Mesenchymal stem cell (in vitro differentiated cells and primary cell): ENCODE measurements at regions not wholly inside any gene's neighbourhood (a gene's known extent, or its start where the extent isn't known, plus 50 kb on each side); places are given as distances from the start of the nearest gene placed in this dataset.
"Not testable (repeated sequence)": the region's sequence is repeated elsewhere in the genome, so short reads cannot be mapped to it uniquely, and the experiment has no call there.

ENCODE experiments used
- DNase-seq: peaks from one replicate; pipeline ENCODE4 v3.0.0-alpha.2; 2013
- H2AFZ ChIP-seq: one replicate; pipeline ENCODE4 v1.6.1; 2013; ENCODE audit warnings: low read depth, mild to moderate bottlenecking, control low read depth, inconsistent platforms, low read length, moderate library complexity
- H2AK5ac ChIP-seq: 2 replicates; pipeline ENCODE4 v1.6.1; 2013; ENCODE audit warnings: low read length, moderate library complexity, mild to moderate bottlenecking, inconsistent platforms; ENCODE audit not compliant: severe bottlenecking
- H2BK120ac ChIP-seq: one replicate; pipeline ENCODE4 v1.6.1; 2013; ENCODE audit warnings: low read depth, mild to moderate bottlenecking, inconsistent platforms, low read length, moderate library complexity
- H2BK12ac ChIP-seq, 2 experiments: one replicate each; pipeline ENCODE4 v1.6.1; 2013; ENCODE audit warnings: inconsistent platforms in 2 of 2, low read length in 2 of 2, mild to moderate bottlenecking in 2 of 2, moderate library complexity in 2 of 2, control low read depth in 1 of 2
- H2BK15ac ChIP-seq: one replicate; pipeline ENCODE4 v1.6.1; 2013; ENCODE audit warnings: mild to moderate bottlenecking, low read depth, inconsistent platforms; ENCODE audit not compliant: poor library complexity, severe bottlenecking
- H2BK5ac ChIP-seq: 2 replicates; pipeline ENCODE4 v1.6.1; 2013; ENCODE audit warnings: low read depth, mild to moderate bottlenecking, low read length, control low read depth, inconsistent platforms; ENCODE audit not compliant: poor library complexity, severe bottlenecking
- H3K14ac ChIP-seq, 2 experiments: one replicate each; pipeline ENCODE4 v1.6.1; 2013; ENCODE audit warnings: inconsistent platforms in 2 of 2, low read length in 2 of 2, control low read depth in 1 of 2, mild to moderate bottlenecking in 1 of 2, moderate library complexity in 1 of 2
- H3K18ac ChIP-seq, 2 experiments: one replicate each; pipeline ENCODE4 v1.6.1; 2013; ENCODE audit warnings: inconsistent platforms in 2 of 2, low read length in 2 of 2, control low read depth in 1 of 2, low read depth in 1 of 2, mild to moderate bottlenecking in 1 of 2
- H3K23ac ChIP-seq, 2 experiments: one replicate each; pipeline ENCODE4 v1.6.1; 2013; ENCODE audit warnings: inconsistent platforms in 2 of 2, low read length in 2 of 2, mild to moderate bottlenecking in 2 of 2, moderate library complexity in 2 of 2, control low read depth in 1 of 2
- H3K27ac ChIP-seq: 2 replicates; pipeline ENCODE4 v1.5.1; 2013; ENCODE audit warnings: mild to moderate bottlenecking, moderate library complexity, low read length, control low read depth, inconsistent platforms; ENCODE audit not compliant: poor library complexity, severe bottlenecking
- H3K27me3 ChIP-seq, 2 experiments: 2 replicates each; pipeline versions ENCODE4 v1.6.1 to v1.7.0; 2013; ENCODE audit warnings: low read length in 2 of 2, mild to moderate bottlenecking in 2 of 2, moderate library complexity in 2 of 2, control low read depth in 1 of 2, inconsistent platforms in 1 of 2; ENCODE audit not compliant: control insufficient read depth in 1 of 2, insufficient read depth in 1 of 2
- H3K36me3 ChIP-seq, 2 experiments: 2 replicates each; pipeline versions ENCODE4 v1.6.1 to v1.7.0; 2013; ENCODE audit warnings: low read length in 2 of 2, control low read depth in 1 of 2, inconsistent platforms in 1 of 2, low read depth in 1 of 2, mild to moderate bottlenecking in 1 of 2; ENCODE audit not compliant: insufficient read depth in 2 of 2, control insufficient read depth in 1 of 2
- H3K4ac ChIP-seq, 2 experiments: one replicate each; pipeline ENCODE4 v1.6.1; 2013; ENCODE audit warnings: inconsistent platforms in 2 of 2, low read length in 2 of 2, mild to moderate bottlenecking in 2 of 2, moderate library complexity in 2 of 2, control low read depth in 1 of 2, low read depth in 1 of 2
- H3K4me1 ChIP-seq: 2 replicates; pipeline ENCODE4 v1.6.1; 2013; ENCODE audit warnings: low read depth, low read length, control low read depth; ENCODE audit not compliant: control insufficient read depth, insufficient read depth
- H3K4me2 ChIP-seq: 2 replicates; pipeline ENCODE4 v1.6.1; 2013; ENCODE audit warnings: low read length, mild to moderate bottlenecking, inconsistent platforms; ENCODE audit not compliant: poor library complexity, severe bottlenecking
- H3K4me3 ChIP-seq, 2 experiments: 2 replicates each; pipeline versions ENCODE4 v1.5.1 to v1.7.0; 2013; ENCODE audit warnings: low read length in 2 of 2, mild to moderate bottlenecking in 2 of 2, control low read depth in 1 of 2, low read depth in 1 of 2; ENCODE audit not compliant: insufficient read depth in 1 of 2
- H3K79me1 ChIP-seq: replicated peaks from 2 replicates; pipeline ENCODE4 v1.6.1; 2013; ENCODE audit warnings: mild to moderate bottlenecking, control low read depth, low read length, inconsistent platforms; ENCODE audit not compliant: poor library complexity, severe bottlenecking
- H3K9ac ChIP-seq: 2 replicates; pipeline ENCODE4 v1.7.0; 2013; ENCODE audit warnings: mild to moderate bottlenecking, low read length, moderate library complexity
- H3K9me3 ChIP-seq: 2 replicates; pipeline ENCODE4 v1.7.0; 2013; ENCODE audit warnings: mild to moderate bottlenecking, low read length; ENCODE audit not compliant: control insufficient read depth
- H4K8ac ChIP-seq: one replicate; pipeline ENCODE4 v1.6.1; 2013; ENCODE audit warnings: inconsistent platforms, mild to moderate bottlenecking, low read length, moderate library complexity
- H4K91ac ChIP-seq: one replicate; pipeline ENCODE4 v1.6.1; 2013; ENCODE audit warnings: mild to moderate bottlenecking, low read length, inconsistent platforms
- WGBS: methylation state at CpG from one replicate; pipeline ENCODE4 v1.1.7; 2013; ENCODE audit warnings: mixed read lengths; 5-methylcytosine and 5-hydroxymethylcytosine counted together

GRCh38 chr17:22119016-22119415 is 426.7 kb downstream of the KCNJ18 start:
- not testable (repeated sequence) for H3K9ac ChIP-seq, H3K27me3 ChIP-seq, H2BK5ac ChIP-seq, H3K27ac ChIP-seq, H3K23ac ChIP-seq, H3K18ac ChIP-seq, DNase-seq, H2BK120ac ChIP-seq, H3K4me1 ChIP-seq, H3K36me3 ChIP-seq, H2BK12ac ChIP-seq, H2BK15ac ChIP-seq, H3K4me2 ChIP-seq, H3K4me3 ChIP-seq, H3K79me1 ChIP-seq, H4K91ac ChIP-seq, H3K9me3 ChIP-seq, H4K8ac ChIP-seq, H2AFZ ChIP-seq, H2AK5ac ChIP-seq, H3K4ac ChIP-seq, H3K14ac ChIP-seq
- WGBS: 89% methylated on average over 7 of the region's 7 CpGs

GRCh38 chr17:22119751-22120150 is 427.4 kb downstream of the KCNJ18 start:
- H4K8ac ChIP-seq, H2AFZ ChIP-seq, H2AK5ac ChIP-seq, H3K9ac ChIP-seq, H2BK120ac ChIP-seq, H3K23ac ChIP-seq, H3K18ac ChIP-seq, H3K4me1 ChIP-seq, H2BK15ac ChIP-seq, H2BK5ac ChIP-seq, H3K14ac ChIP-seq, H3K27ac ChIP-seq, H3K4me2 ChIP-seq, H3K9me3 ChIP-seq, H3K27me3 ChIP-seq, H3K79me1 ChIP-seq, H2BK12ac ChIP-seq, H3K4ac ChIP-seq, H3K4me3 ChIP-seq, H4K91ac ChIP-seq, H3K36me3 ChIP-seq: not testable (repeated sequence)
- WGBS: no CpG with 5 or more reads among the region's 3 CpGs
- peak; percentile 22 for DNase-seq

- no peak overlapping the region for H4K8ac ChIP-seq
- no peaks in the 10 kb centered on the region for H3K4me1 ChIP-seq
- DNase-seq: no peak
- H2BK12ac ChIP-seq: no peak overlapping the region
- H2BK15ac ChIP-seq: no peak overlapping the region
- no peaks in the 10 kb centered on the region for H3K79me1 ChIP-seq
- no peak overlapping the region for H3K18ac ChIP-seq
- H2AFZ ChIP-seq: no peak overlapping the region
- no peak overlapping the region for H4K91ac ChIP-seq
- H3K36me3 ChIP-seq: no peaks in the 10 kb centered on the region
- H2AK5ac ChIP-seq: no peak overlapping the region
- H3K27ac ChIP-seq: no peak overlapping the region
- H3K4me2 ChIP-seq: no peak overlapping the region
- H3K27me3 ChIP-seq: no peaks in the 10 kb centered on the region
- H3K4ac ChIP-seq: no peak overlapping the region
- H3K4me3 ChIP-seq: no peak overlapping the region
- H3K9ac ChIP-seq: no peak overlapping the region
- 39% methylated on average over 5 of the region's 8 CpGs for WGBS
- no peak overlapping the region for H3K23ac ChIP-seq
- H2BK5ac ChIP-seq: no peak overlapping the region
- no peaks in the 10 kb centered on the region for H3K9me3 ChIP-seq
- H2BK120ac ChIP-seq: no peak overlapping the region
- H3K14ac ChIP-seq: no peak overlapping the region
Observed at GRCh38 chr17:22123536-22124281, 431.4 kb downstream of the KCNJ18 start.

GRCh38 chr17:22128171-22128570 is 435.8 kb downstream of the KCNJ18 start:
- Histone ChIP-seq H3K4me1 (no peaks in the 10 kb centered on the region), H3K79me1 (no peaks in the 10 kb centered on the region), H2BK12ac (no peak overlapping the region), H3K36me3 (no peaks in the 10 kb centered on the region), H2BK5ac (no peak overlapping the region), H3K18ac (no peak overlapping the region), H3K23ac (no peak overlapping the region), H3K4me2 (no peak overlapping the region), H3K27ac (no peak overlapping the region), H3K4ac (no peak overlapping the region), H3K27me3 (no peaks in the 10 kb centered on the region), H2AK5ac (no peak overlapping the region), H2BK120ac (no peak overlapping the region), H2AFZ (no peak overlapping the region), H3K14ac (no peak overlapping the region), H3K9ac (no peak overlapping the region), H3K4me3 (no peak overlapping the region), H4K91ac (no peak overlapping the region), H3K9me3 (no peaks in the 10 kb centered on the region), H2BK15ac (no peak overlapping the region), H4K8ac (no peak overlapping the region)
- no CpG with 5 or more reads among the region's 1 CpG for WGBS
- no peak for DNase-seq
